ENCODE measurements at regions not wholly inside any gene's neighbourhood (a gene's known extent, or its start where the extent isn't known, plus 50 kb on each side); places are given as distances from the start of the nearest gene placed in this dataset.
A peak's percentile ranks its signal among the peaks of the same experiment; 100 is the strongest.

DNA sequence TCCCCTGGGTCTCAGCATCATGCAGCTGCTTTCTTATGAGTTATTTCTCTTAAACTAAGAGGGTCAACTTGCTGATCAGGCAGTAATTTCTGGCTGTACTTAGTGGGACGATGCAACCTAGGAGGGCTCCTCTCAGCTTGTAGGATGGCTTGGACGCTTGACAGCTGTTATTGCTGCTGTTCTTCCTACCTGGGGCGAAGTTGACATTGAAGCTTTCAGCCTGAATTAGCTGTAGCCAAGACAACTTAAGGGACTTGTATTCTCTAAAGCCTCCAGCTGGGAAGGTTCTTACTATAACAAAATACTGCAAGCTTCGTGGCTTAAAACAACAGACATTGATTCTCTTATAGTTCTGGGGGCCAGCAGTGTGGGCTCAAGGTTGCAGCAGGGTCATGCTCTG is 224.9 kb downstream of the ACTR3B start:
- no peak overlapping the region for H3K4me3 Mint-ChIP-seq
- H3K27me3 Mint-ChIP-seq (ENCODE audit: low read depth), result no peaks in the 10 kb centered on the region
- H3K27ac Mint-ChIP-seq, result no peak overlapping the region
- DNase-seq (ENCODE audit: low spot score in 2 of 2, unreplicated experiment in 2 of 2), result no peak
- no peak for TF ChIP-seq CTCF (IDR thresholded peaks at IDR 0.05; ENCODE audit: unreplicated experiment)
- H3K9me3 Mint-ChIP-seq, result peaks cover 3% of the 10 kb centered on the region
- H3K36me3 Mint-ChIP-seq, result no peaks in the 10 kb centered on the region
- H3K4me1 Mint-ChIP-seq, result no peaks in the 10 kb centered on the region

DNA sequence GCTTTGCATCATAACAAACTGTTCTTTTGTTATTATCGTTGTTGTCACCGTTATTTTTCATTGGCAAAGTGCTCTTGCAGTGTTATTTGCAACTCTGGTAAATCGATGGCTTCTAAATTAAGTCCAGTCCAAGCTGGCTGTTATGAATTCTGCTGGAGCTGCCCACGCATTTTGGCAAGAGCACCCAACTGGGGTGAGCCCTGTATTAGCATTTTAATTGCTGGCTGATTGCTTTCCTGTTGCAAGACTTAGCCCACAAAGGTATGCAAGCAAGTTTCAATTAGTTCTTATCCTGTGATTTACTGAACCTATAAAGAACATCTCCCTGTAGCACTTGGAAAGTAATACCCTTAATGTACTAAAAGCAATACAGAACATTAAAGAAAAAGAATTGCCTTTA is 226.8 kb downstream of the ACTR3B start:
- Mint-ChIP-seq H3K27me3 (ENCODE audit: low read depth) (no peaks in the 10 kb centered on the region), H3K4me1 (peaks cover 7% of the 10 kb centered on the region), H3K4me3 (no peak overlapping the region), H3K36me3 (peaks cover 2% of the 10 kb centered on the region), H3K27ac (no peak overlapping the region), H3K9me3 (peaks cover 19% of the 10 kb centered on the region)
- TF ChIP-seq CTCF (IDR thresholded peaks at IDR 0.05; ENCODE audit: unreplicated experiment), result no peak
- DNase-seq (ENCODE audit: low spot score in 2 of 2, unreplicated experiment in 2 of 2), result no peak

GRCh38 chr7:152987656-152988055 is 228.1 kb downstream of the ACTR3B start:
- Mint-ChIP-seq H3K36me3 (peaks cover 2% of the 10 kb centered on the region), H3K27ac (no peak overlapping the region), H3K9me3 (peaks cover 25% of the 10 kb centered on the region), H3K27me3 (ENCODE audit: low read depth) (no peaks in the 10 kb centered on the region), H3K4me1 (peaks cover 7% of the 10 kb centered on the region), H3K4me3 (no peak overlapping the region)
- no peak for DNase-seq (ENCODE audit: low spot score in 2 of 2, unreplicated experiment in 2 of 2)
- TF ChIP-seq CTCF (IDR thresholded peaks at IDR 0.05; ENCODE audit: unreplicated experiment), result no peak

DNA sequence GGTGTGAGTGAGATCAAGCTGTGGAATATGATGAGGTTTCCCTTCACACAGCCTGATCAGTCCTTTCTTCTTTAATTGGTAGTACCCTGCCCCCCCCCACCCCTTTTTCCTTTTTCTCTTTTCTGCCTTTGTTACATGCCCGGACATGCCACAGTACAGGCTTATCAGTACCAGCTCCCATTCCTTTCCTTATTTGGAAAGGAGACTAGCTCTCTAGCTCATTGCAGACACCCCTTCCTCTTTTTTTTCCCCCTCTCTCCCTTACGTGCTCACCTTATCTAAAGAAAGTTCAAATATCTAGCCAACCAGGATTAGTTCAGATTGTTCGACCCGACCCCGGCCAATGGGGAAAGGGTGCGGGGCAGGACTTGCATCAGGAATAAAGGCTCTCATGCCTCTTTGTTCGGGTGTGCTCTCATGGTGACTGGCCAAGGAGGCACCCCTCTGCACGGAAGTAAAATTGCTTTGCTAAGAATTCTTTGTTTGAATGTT is 230.4 kb downstream of the ACTR3B start:
- Mint-ChIP-seq H3K4me1 (peaks cover 7% of the 10 kb centered on the region), H3K4me3 (no peak overlapping the region)

DNA sequence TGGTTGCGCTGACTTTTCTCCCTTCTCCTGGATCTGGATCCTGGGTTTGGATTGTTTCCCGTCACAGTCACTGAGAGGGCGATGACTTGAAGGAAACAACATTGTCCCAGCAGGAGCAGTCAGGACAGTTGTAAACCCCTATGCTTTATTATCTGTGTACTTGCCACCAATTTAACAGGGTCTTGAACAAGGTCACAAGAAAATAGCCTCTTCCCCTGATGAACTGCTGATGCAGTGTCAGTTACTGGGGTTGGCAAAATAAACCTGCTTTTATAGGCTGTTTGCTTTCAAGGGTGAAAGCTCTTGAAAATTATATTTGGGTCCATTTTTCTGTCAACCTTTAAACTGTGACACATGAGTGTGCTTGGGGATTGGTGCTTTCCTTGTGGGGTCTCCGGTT is 238.9 kb downstream of the ACTR3B start:
- no peak overlapping the region for H3K27ac Mint-ChIP-seq
- TF ChIP-seq CTCF (IDR thresholded peaks at IDR 0.05; ENCODE audit: unreplicated experiment), result no peak
- H3K4me3 Mint-ChIP-seq, result no peak overlapping the region
- H3K4me1 Mint-ChIP-seq, result no peaks in the 10 kb centered on the region
- DNase-seq (ENCODE audit: low spot score in 2 of 2, unreplicated experiment in 2 of 2), result no peak
- H3K9me3 Mint-ChIP-seq, result peaks cover 39% of the 10 kb centered on the region
- no peaks in the 10 kb centered on the region for H3K36me3 Mint-ChIP-seq
- H3K27me3 Mint-ChIP-seq (ENCODE audit: low read depth), result no peaks in the 10 kb centered on the region

More for the DNA sequence above, 230.4 kb downstream of the ACTR3B start:
- no peaks in the 10 kb centered on the region for H3K27me3 Mint-ChIP-seq (ENCODE audit: low read depth)
- DNase-seq (ENCODE audit: low spot score in 2 of 2, unreplicated experiment in 2 of 2), result no peak
- peak overlapping the region; percentile 85 for H3K27ac Mint-ChIP-seq
- no peak for TF ChIP-seq CTCF (IDR thresholded peaks at IDR 0.05; ENCODE audit: unreplicated experiment)
- H3K9me3 Mint-ChIP-seq, result peaks cover 32% of the 10 kb centered on the region
- peaks cover 2% of the 10 kb centered on the region for H3K36me3 Mint-ChIP-seq

DNA sequence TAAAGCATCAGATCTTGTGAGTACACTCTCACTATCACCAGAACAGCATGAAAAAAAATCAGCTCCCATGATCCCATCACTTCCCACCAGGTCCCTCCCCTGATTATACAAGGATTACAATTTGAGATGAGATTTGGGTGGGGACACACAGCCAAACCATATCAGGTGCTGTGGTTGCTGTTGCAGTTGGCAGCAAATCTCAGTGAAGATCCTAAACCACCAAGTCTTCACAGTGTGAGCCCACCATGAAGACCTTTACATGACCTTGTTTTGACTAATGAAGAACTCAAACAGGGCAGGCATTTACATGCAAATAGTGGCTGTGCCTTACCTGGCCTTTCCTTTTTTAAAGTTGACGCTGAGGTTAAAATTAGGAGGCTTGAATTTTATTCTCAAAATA is 242.6 kb downstream of the ACTR3B start:
- TF ChIP-seq CTCF (IDR thresholded peaks at IDR 0.05; ENCODE audit: unreplicated experiment), result no peak
- Mint-ChIP-seq H3K4me1 (peaks cover 9% of the 10 kb centered on the region), H3K9me3 (peaks cover 37% of the 10 kb centered on the region), H3K36me3 (no peaks in the 10 kb centered on the region), H3K4me3 (no peak overlapping the region), H3K27ac (no peak overlapping the region), H3K27me3 (ENCODE audit: low read depth) (no peaks in the 10 kb centered on the region)
- DNase-seq (ENCODE audit: low spot score in 2 of 2, unreplicated experiment in 2 of 2), result no peak

All from mesothelial cell of epicardium (in vitro differentiated cells).